ENCODE measurements at regions not wholly inside any gene's neighbourhood (a gene's known extent, or its start where the extent isn't known, plus 50 kb on each side); places are given as distances from the start of the nearest gene placed in this dataset.

DNA sequence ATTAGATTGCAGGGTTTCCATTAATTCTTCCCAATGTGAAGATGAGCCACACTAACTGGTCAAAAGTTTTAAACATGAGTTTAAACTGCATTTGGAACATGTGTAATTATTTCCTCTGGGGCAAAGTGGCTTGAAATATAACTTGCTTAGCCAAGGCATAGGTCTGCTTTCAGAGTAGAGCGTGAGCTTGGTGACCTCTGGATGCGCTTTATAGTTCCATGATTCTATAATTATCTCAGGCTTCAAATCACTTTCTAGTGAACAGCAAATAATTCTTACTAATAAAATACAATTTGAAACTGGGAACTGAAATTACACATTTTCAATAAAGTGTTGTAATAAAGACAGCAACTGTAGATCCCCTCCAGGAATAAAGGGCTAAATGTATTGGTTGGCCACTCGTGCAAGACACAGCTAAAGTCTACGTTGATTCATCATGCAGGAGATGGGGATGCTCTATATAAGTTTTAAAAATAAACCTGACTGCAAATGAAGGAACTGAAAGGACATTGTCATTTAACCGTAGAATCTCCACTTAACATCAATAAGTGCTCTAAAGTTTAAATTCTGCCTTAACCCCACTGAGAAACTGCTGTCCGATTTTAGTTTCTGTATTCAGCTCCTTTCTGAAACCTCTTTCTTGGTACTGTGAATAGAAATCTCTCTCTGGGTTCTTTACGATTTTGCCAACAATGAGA is 460.0 kb downstream of the PSAT1 start:
- DNase-seq, result no peak

GRCh38 chr9:78763424-78763823 is 466.5 kb downstream of the PSAT1 start:
- DNase-seq, result no peak

DNA sequence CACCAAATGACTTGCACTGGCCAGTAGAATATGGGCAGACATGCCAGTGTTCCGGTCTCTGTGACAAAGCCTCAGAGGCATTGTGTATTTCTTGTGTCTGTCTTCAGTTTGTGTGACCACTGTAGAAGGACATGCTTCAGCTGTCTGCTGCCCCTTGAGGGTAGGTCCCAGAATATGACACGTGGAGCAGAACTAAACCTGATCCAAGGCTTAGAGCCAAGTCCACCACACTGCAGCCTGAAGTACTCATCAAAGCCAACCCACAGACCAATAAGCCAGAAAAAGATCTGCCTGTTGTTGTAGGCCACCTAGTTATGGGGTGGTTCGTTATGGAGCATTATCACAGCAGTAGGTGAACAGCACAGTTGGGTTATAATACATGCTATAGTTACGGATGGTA is 468.9 kb downstream of the PSAT1 start:
- no peak for DNase-seq

DNA sequence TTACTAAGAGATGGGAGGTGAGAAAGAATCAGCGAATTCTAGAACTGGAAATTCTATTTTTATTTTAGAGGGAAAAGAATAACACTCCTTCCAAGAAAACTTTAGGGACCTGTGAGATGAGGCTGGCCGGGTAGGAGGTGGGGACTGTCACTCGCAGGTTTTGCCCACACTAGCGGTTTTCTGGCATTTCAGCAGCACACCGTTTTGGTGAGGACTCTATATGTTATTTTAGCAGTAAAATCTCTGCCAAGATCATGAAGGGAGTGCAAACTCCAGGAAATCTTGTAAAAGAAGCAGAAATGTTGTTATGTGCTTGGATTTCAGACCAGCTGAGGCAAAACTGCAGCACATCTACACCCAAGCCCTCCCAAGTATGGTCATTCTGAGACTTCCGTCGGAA is 470.6 kb downstream of the PSAT1 start:
- DNase-seq, result no peak

DNA sequence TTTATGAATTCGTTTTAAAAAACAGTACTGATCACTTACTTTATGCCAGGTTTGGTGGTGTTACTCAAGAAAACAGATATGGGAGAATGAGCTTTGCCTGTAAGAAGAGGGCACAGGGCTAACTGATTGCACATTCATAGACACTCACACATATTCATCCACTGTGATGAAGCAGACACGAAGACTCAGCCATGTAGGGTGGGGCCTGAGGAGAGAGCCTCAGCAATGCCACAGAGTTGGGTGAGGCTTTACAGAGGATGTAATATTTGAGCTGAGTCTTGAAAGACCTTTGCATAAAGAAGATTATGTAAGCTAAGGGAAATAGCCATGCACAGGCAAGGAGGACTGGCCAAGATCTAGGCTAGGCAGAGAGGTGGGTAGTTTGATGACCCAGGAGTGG is 472.8 kb downstream of the PSAT1 start:
- no peak for DNase-seq

DNA sequence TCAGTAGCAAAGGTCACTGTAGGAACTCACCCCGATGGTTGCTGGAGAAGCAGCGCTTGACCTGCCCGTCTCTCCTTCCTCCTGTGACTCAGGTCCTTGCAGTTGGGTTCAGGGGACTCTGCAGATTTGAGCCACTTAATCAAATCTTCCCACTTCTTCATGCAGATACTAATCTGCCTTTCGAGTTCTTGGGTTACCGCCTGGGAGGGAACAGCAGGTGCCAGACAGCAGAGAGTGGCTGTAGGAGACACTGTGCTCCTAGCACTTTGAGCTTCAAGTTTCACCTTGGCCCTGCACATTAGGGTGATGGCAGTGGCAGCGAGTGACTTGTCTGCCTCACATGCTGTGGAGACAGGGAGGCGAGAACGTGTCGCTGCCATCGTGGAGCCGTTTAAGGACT is 478.3 kb downstream of the PSAT1 start:
- DNase-seq, result no peak

GRCh38 chr9:78775696-78776295 is 478.9 kb downstream of the PSAT1 start:
- DNase-seq, result no peak

GRCh38 chr9:78777747-78778146 is 480.8 kb downstream of the PSAT1 start:
- no peak for DNase-seq

- DNase-seq, result no peak
Observed at GRCh38 chr9:78778318-78778717, 481.4 kb downstream of the PSAT1 start.

DNA sequence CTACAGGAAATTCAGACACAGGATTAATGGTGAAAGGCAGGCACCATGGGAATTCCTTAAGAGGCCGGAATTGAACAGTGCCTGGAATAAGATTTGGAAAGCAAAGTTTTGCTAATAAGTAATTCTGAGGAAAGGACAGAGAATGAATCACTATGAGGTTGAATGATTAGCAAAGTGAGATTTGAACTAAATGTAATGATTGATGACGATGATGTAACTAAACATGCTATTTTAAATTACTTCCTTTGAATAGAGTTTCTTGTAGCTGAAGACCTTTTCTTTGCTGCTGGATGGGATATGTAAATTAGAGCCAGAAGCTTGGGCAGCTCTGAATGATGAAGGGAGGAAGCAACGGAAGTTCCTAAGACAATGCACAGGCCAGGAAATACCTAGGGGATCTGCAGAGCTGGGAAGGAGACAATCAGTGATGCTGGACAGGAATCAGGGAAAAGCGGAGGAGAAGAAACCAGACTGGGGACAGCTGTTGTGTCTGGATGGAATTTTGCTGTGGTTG is 482.0 kb downstream of the PSAT1 start:
- DNase-seq, result no peak

GRCh38 chr9:78781681-78782080 is 484.8 kb downstream of the PSAT1 start:
- DNase-seq, result no peak

DNA sequence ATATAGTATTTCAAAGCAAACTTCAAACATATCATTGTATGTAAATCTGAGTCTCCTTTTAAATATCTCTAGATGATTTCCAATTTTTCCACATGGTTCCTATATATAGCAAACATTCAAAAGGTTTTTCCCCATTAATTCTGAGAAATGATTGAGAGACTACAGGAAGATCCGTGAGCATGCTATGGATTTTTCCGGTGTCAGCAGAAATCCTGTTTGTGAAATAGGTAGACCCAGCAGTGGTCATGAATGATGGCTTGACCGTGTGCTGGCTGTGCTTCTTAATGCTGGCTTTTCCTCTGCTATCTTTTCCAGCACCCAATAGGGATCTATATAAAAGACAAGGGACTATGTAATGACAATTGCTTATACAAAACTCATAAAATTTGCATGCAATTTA is 485.3 kb downstream of the PSAT1 start:
- DNase-seq, result no peak

DNA sequence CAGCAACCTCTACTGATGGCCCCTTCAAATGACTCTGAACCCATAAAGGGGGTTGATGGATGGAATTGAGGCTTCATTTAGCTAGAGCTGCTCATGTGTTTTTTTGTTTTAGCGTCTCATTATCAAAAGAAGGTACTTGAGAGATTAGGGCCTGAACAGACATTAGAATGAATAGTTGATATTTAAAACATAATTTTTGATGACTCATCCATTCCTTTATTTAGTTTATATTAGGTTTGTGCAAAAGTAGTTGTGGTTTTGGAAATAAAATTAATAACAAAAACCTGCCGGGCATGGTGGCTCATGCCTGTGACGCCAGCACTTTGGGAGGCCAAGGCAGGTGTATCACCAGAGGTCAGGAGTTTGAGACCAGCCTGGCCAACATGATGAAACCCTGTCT is 485.9 kb downstream of the PSAT1 start:
- no peak for DNase-seq

DNA sequence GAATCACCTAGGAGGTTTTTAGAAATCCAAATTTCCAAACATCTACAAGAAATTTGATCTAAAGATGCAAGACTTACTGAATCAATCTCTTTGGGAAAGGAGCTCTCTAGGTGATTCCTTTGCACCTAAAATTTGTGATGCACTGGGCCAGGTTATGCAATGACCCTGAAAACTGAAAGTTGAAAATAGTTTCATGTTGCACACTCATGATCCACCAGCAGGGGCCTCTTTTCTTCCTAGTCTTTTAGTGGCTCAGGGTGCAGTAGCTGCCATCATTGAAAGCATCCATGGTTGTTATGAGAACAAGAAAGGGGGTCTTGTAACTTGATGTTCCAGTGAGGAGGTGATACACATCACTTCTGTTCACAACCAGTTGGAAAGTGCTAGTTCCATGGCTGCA is 486.8 kb downstream of the PSAT1 start:
- no peak for DNase-seq

DNA sequence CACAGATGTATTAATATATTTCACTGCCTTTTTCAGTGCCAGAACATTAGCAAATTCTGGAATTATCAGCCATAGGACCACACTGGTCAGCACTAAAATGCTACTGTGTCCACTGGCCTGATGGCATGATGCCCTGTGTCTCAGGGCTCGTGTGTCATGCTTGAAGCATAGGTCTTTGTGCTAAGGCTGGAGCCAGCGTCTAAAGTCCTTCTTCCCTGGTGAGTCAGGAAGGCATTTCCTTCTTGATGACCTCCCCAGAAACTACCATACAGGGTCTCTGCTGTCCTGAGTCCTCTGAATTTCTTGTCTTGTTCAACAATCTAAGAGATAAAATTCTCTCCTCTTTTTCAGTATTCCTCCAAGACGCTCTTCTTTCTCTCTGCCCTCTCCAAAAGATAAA is 489.9 kb downstream of the PSAT1 start:
- no peak for DNase-seq

- no peak for DNase-seq
Observed at GRCh38 chr9:78788101-78788500, 491.2 kb downstream of the PSAT1 start.

DNA sequence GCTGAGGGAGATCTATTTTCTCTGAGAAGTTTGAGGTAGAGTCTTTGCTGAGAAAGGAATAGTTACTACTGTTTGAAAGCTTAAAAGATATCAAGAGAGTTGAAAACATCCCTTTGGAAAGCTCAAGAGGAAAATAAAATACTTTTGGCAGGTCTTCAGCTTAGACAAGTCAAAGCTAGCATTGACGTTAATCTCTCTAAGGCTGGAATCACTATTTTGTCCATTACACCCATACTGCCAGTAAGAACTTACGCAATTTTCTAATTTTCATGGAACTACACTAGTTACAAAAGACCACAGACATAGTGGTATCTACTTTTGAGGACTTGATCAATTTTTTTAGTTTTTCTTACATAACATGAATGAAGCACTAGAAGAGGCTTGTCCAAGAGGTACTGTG is 494.9 kb downstream of the PSAT1 start:
- no peak for DNase-seq

DNA sequence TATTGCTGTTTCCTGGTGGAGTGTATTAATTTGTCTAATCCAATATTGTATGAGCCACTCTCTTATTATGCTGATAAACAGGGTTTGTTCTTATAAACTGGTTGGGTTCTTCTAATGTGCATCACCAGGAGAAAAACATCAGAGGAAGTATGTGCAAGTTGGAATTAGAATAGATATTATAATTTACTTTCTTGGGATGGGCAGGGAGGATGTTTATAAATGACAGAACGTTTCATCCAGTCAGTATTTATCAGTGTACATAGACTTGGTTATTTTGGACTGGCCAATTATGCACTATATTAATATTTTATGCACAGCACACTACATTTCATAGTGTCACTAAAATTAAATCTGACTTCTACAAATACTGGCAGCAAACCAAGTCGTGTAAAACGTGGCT is 495.8 kb downstream of the PSAT1 start:
- no peak for DNase-seq

GRCh38 chr9:78805771-78806170 is 508.8 kb downstream of the PSAT1 start:
- no peak for DNase-seq

GRCh38 chr9:78806492-78807160 is 509.7 kb downstream of the PSAT1 start:
- DNase-seq, result no peak

- DNase-seq, result no peak
Observed at GRCh38 chr9:78807286-78807685, 510.4 kb downstream of the PSAT1 start.

GRCh38 chr9:78808048-78808447 is 511.1 kb downstream of the PSAT1 start:
- DNase-seq, result no peak

GRCh38 chr9:78811622-78812276 is 514.8 kb downstream of the PSAT1 start:
- no peak for DNase-seq

DNA sequence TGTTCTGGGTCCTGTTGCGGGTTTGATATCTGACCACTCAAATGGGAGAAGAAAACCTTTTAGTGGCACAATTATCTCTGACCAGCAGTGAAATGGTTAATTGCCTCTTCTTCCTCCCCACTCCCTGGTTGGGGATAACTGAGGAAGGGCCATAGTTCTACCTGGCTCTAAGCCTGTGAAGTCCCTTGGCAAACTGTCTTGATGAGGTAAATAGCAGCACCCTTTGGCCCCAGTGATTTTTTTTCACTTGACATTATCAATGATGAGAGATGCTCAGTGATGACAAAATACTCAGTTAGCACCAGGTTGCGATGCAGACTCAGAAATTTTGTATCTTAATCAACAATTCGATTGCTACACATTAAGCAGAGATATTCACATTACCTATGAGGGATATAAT is 515.7 kb downstream of the PSAT1 start:
- no peak for DNase-seq
